HG03095 (cell line): ENCODE measurements at regions not wholly inside any gene's neighbourhood (a gene's known extent, or its start where the extent isn't known, plus 50 kb on each side); places are given as distances from the start of the nearest gene placed in this dataset.

Source experiments
- ATAC-seq: cut with Tn5 transposase; IDR thresholded peaks from one replicate; pipeline ENCODE4 v1.9.1; 2021; ENCODE audit warnings: moderate library complexity; ENCODE audit not compliant: unreplicated experiment

DNA sequence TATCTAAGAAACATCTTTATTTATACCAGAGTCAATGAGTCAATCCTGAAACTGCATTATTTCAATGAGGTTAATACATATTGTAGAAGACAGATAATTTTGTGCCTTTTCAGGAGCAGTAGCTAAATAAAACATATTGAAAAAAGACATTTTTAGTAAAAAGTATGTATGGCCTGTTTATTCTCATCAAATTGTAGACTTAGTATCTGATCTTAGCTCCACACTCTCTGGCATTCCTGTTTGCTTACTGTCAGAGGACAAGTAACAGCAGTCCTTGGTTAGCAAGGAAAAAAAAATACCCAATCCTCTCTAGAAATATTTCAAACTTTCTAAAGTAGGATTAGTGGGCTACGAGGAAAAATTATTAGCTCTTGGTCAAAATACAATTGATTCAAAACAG lies 50.5 kb upstream of the GUCY1A1 start:
- no peak for ATAC-seq

DNA sequence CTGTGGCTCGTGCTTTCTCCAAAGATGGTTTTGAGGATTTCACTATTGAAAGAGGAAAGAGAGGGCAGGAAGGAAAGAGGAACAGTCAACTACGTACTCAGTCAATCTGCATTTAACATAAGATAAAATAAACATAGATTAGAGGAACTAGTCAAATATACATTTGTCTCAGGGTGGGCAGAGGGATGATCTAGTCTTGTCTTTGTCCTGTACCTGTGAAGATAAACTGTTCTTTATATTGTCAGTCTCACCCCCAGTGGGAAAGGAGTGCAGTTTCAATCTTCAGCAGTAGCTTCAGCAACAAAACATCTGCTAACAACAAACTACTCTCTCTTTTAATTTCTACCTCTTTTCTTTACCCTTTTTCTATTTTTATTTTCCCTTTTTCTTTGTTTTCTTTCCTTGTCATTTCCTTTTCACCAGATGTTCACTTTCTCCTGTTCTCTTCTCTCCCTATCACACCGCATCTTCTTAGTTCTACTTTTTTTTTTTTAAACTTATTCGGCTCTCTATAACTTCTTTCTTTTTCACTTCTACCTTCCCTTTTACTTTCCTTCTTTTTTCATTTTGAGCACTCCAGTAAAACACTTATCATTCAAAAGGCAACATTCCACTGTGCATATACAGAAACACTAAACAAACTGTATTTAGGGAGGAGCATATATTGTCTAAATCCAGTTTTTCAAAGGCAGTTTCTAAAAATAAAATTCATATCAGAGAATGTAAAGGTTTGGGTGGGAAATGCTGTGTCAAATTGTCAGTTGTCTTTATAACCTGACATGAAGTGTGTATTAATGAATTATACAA lies 51.4 kb upstream of the GUCY1A1 start:
- no peak for ATAC-seq

DNA sequence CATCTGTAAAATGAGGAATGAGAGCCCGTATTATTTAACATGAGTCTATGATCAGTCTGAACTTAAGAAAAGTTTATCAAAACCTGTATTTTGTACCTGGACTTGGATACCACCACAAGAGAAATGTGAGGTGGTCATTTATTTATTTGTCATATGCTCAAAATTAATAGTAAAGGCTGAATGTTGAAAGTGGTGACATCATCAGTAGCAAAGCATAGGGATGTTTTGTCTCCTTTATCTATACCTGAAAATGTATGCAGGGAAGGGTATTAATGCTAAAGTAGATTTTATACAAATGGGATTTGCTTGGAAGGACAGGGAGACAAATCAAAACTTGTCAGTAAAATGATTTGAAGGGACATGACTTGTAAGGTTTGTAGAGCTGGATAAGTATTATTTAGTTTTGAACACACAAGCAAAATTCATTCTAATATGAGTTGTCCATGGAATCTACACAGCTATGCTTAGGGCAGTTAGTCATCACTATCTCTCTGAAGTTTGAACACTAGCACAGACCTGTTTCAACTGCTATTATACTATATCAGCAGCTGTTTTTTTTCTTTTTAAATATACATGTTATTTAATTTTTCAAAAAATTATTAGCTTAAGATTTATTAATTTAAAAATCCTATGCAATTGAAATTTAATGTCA lies 52.4 kb upstream of the GUCY1A1 start:
- ATAC-seq = no peak

DNA sequence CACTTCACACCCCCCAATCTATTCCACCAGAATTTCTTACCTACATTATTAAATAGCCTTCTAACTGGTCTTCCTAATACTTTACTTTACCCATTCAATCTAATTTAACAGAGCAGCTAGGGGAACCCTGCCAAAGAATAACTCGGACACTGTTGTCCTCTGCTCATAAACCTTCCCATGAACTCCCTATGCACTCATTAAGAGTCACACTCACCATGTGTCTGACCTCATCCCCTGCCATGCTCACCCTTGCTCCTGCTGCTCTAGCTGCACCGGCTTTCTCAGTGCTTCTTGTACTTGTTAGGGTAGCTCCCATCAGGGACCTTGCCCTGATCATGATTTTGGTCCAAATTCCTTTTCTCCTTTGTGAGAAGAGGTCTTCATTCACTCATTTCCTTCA lies 54.6 kb upstream of the GUCY1A1 start:
- no peak for ATAC-seq

GRCh38 chr4:155611501-155611900 lies 55.1 kb upstream of the GUCY1A1 start:
- no peak for ATAC-seq

DNA sequence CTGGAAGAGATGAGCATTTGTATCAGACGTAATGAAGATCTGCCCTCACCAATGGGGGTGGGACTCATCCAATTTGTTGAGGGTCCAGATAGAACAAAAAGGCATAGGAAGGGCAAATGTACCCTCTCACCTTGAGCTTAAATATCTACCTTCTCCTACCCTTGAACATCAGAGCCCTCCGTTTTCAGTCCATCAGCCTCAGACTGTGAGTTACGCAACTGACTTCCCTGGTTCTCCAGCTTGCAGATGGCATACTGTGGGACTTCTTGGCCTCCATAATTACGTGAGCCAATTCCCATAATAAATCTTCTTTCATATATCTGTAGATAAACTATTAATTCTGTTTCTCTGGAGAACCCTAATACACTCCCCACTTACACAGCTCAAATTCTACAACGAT lies 56.5 kb upstream of the GUCY1A1 start:
- ATAC-seq = no peak

- ATAC-seq = no peak
Observed at GRCh38 chr4:155609455-155610059, 57.1 kb upstream of the GUCY1A1 start.

- no peak for ATAC-seq
Observed at GRCh38 chr4:155608225-155608885, 58.3 kb upstream of the GUCY1A1 start.

GRCh38 chr4:155607481-155607880 lies 59.2 kb upstream of the GUCY1A1 start:
- no peak for ATAC-seq

DNA sequence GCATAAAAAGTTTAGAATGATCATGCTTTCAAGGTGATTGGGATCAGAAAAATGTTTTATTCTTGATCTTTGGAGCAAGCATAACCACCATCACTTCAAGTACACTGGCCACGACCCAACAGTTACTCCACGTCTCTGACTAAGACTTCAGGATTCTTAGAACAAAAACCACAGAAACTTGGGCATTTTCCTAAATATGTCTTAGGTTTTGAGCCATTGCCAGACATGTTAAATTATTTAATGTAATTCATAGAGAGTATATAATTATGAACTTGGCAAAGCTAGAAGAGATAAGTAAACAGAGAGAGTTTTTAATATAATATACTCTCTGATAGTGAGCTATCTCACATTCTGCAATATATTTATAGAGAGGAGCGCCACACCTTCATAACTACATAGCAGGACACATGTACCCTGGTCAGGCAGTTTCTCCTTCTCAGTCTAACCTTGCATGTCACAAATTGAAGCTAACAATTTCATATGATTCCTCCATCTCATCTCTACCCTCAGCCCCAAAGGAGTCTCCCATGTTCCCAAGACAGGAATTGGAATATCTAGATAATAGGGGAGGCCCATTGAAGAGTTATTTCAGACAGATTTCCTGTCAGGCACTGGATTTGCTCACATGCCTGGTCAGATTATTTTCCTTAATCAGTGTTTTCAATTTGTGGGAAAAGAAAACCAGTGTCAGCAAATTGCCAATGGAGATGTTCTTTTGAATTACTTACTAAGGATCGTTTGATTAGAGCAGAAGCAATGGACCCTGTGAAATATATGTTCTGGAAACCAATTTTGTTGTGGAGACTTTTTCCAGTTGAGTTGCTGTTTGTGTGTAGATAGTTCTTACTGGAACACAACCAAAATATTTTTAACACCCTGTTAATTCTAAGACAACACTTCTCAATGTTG lies 61.7 kb upstream of the GUCY1A1 start:
- ATAC-seq = no peak

GRCh38 chr4:155603360-155603891 lies 63.2 kb upstream of the GUCY1A1 start:
- no peak for ATAC-seq

- ATAC-seq = no peak
Observed at GRCh38 chr4:155602351-155603140, 64.1 kb upstream of the GUCY1A1 start.

GRCh38 chr4:155600244-155600643 lies 66.4 kb upstream of the GUCY1A1 start:
- no peak for ATAC-seq

- ATAC-seq = no peak
Observed at GRCh38 chr4:155599596-155599995, 67.1 kb upstream of the GUCY1A1 start.

- ATAC-seq = no peak
Observed at GRCh38 chr4:155599085-155599484, 67.6 kb upstream of the GUCY1A1 start.

- ATAC-seq = no peak
Observed at GRCh38 chr4:155597933-155598451, 68.7 kb upstream of the GUCY1A1 start.

GRCh38 chr4:155597281-155597680 lies 69.4 kb upstream of the GUCY1A1 start:
- ATAC-seq = no peak

DNA sequence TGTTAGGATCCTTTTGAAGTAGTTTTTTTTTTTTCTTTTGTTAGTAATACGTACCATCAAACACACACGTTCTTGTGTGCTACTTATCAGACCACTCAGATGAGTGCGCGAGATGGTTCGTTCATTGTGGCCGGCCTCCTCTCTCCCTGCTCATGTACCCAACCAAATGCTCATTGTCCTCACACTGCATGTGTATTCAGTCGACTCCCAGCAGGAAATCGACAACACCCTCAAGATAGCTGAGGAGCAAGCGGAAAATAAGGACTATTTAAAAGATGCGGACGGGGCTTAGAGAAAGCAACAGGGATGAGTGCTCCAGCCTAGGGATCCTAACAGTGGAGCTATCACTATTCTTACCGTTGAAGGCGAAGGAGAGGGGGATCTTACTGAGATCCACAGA lies 72.9 kb upstream of the GUCY1A1 start:
- ATAC-seq = no peak

GRCh38 chr4:155592938-155593297 lies 73.7 kb upstream of the GUCY1A1 start:
- ATAC-seq = no peak
